Heart left ventricle (tissue), 13 donors: ENCODE measurements at regions not wholly inside any gene's neighbourhood (a gene's known extent, or its start where the extent isn't known, plus 50 kb on each side); places are given as distances from the start of the nearest gene placed in this dataset.

Source experiments
- POLR2A ChIP-seq, 2 donors: fragments of 450-650 bp; IDR thresholded peaks; one replicate each; pipeline ENCODE4 v1.6.1; 2017; ENCODE audit warnings: antibody characterized with exemption in 2 of 2, mild to moderate bottlenecking in 2 of 2, moderate library complexity in 2 of 2
- TF ChIP-seq, protein P1 (sequence below), 12 donors: fragments of 200-600 bp; sonication (generic) in 4 of 12; IDR thresholded peaks; one replicate each; pipeline versions ENCODE4 v1.5.0 to v1.8.0; 2018 to 2022; ENCODE audit warnings: antibody characterized with exemption in 12 of 12, mild to moderate bottlenecking in 5 of 12
- donor health status: ischemic (EF 13 %, LVEDD 7.1; RV severe dilation, severe dysfunction).
- donor health status: DM: no; HTN: yes; CAD: no.
- donor health status: DM: no; HTN: no; CAD: no.
- donor health status: ischemic (EF 25% LVEDD 6.9; RV normal size, moderate dysfunction).
- donor health status: ischemic (EF 25% LVEDD 5.7; RV mildly dilated, moderate dysfunction).
- donor health status: ischemic (EF 35%, LVEDD 5.7; RV mildly dilated, moderate dysfunction).
- donor health status: nonischemic (EF 11% LVEDD 7.7; RV severe dilation, severe dysfunction).
- donor health status: DM: yes; HTN: yes; CAD: no.
- donor health status: PGD.
- donor health status: ischemic (EF 29% LVEDD 5.4; RV normal size, mild dysfunction).
- donor health status: nonischemic (EF 23%, LVEDD 6.1; RV moderate dilation, normal function).

DNA sequence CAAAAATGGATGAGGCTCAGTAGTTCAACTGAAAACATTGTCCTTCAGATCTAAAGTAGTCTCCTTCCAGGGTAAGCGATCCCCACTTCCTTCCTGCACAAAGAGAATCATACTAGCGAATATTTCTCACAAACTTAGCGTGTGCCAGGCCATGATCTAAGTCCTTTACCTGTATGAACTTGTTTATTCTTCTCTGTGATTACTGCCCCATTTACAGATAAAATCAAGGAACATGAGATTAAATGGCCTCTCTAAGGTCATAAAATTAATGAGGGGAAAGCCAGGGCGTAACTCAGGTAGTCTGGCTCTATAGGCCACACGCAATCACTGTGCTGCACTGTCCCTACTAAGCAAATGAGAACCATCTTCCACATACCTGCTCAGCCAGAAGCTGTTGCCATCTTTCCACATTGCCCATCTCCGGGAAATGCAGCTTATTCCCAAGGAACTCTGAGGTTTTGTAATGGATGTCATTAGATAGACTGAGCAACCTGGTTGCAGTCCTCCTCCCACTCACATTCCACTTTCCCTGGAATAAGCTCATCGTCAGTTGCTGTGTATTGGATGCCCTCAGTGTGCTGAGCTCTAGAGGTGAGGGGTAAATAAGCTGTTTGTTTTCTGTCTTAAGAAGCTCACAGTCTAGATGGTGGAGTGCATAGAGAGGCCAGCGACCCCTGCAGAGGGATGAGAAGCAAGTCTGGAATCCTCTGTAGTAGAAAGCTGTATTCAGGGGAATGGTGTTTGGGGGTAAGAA is 146.3 kb downstream of the SNX19 start:
- no peak for TF ChIP-seq POLR2A (IDR thresholded peaks at IDR 0.05)
- TF ChIP-seq, protein P1, sequence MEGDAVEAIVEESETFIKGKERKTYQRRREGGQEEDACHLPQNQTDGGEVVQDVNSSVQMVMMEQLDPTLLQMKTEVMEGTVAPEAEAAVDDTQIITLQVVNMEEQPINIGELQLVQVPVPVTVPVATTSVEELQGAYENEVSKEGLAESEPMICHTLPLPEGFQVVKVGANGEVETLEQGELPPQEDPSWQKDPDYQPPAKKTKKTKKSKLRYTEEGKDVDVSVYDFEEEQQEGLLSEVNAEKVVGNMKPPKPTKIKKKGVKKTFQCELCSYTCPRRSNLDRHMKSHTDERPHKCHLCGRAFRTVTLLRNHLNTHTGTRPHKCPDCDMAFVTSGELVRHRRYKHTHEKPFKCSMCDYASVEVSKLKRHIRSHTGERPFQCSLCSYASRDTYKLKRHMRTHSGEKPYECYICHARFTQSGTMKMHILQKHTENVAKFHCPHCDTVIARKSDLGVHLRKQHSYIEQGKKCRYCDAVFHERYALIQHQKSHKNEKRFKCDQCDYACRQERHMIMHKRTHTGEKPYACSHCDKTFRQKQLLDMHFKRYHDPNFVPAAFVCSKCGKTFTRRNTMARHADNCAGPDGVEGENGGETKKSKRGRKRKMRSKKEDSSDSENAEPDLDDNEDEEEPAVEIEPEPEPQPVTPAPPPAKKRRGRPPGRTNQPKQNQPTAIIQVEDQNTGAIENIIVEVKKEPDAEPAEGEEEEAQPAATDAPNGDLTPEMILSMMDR (IDR thresholded peaks at IDR 0.05): no peak
